ENCODE measurements at regions not wholly inside any gene's neighbourhood (a gene's known extent, or its start where the extent isn't known, plus 50 kb on each side); places are given as distances from the start of the nearest gene placed in this dataset.

DNA sequence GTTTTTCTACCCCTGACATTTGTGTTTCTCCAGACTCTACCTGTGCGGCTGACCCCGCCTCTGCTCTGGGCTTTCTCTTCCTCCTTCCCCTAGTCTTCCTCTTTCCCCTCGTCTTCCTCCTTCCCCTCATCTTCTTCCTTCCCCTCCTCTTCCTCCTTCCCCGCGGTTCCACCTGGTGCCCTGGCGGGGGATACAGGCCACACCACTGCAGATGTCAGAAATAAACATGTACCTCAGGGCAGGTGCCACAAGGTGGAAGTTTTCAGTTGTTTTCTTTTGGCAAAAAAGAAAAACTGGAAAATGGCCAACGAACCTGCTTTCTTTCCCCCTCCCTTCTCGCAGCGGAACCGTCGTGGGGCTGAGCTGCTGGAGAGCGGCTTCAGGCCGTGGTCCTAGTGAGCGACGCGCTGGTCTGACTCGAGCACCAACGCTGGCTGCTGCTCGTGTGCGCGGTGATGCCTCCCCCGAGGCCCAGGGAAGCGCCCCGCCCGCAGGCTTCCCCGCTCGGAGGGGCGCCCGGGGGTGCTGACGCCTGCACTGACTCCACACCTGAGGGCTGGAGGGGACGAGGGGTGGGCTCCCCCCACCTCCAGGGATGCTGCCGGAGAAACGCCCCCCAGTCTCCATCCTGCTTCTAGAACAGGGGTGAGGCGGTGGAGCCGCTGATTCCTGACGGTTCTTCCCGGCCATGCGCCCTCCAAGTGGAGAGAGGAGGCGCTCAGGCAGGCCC lies 83.7 kb upstream of the ZNF516 start:
- no peaks in the 10 kb centered on the region for H3K4me1 ChIP-seq (ENCODE audit: control insufficient read depth, insufficient read depth, low read length)
- no peaks in the 10 kb centered on the region for H3K27me3 ChIP-seq (ENCODE audit: control insufficient read depth, insufficient read depth, low read length)
- no peaks in the 10 kb centered on the region for H3K9me3 ChIP-seq (ENCODE audit: control insufficient read depth, insufficient read depth, low read length)
- no CpG with 5 or more reads among the region's 39 CpGs for WGBS (ENCODE audit: insufficient coverage, insufficient read length)
- DNase-seq (ENCODE audit: low read depth, low spot score), result no peak
- no peaks in the 10 kb centered on the region for H3K36me3 ChIP-seq (ENCODE audit: control insufficient read depth, insufficient read depth, low read length)
- no peak overlapping the region for H3K4me3 ChIP-seq (ENCODE audit: low read length)
- H3K27ac ChIP-seq (ENCODE audit: low read length), result no peak overlapping the region

DNA sequence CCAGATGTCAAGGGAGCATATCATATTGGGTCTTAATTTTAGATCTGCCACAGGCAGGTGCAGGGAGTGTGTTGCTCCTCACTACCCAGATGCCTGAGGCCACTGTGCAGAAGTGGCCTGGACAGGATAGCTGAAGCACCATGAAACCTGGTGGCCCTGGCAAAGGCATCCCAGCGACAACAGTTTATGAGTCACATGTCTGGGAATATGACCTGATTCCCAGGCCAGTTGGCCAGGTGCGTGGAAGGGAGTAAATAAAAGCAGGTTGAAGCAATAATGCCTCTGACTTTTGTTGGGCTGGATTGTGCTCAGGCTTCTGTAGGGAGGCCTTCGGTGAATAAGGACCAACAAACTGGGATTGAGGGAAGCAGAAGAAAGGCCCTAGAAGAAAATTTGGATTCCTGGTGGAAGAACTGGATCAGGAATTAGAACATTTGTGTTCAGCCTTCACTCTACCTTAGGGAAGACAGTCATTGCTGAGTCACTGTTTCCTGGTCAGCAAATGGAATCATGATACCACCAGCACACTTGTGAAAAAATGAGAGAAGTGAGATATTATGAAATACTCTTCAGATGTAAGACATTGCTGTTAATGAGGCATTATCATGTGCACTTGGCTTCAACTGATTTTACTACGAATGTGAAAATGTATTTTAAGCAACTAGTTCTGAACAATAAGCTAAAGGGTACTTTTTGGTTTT lies 78.4 kb upstream of the ZNF516 start:
- H3K4me3 ChIP-seq (ENCODE audit: low read length), result no peak overlapping the region

DNA sequence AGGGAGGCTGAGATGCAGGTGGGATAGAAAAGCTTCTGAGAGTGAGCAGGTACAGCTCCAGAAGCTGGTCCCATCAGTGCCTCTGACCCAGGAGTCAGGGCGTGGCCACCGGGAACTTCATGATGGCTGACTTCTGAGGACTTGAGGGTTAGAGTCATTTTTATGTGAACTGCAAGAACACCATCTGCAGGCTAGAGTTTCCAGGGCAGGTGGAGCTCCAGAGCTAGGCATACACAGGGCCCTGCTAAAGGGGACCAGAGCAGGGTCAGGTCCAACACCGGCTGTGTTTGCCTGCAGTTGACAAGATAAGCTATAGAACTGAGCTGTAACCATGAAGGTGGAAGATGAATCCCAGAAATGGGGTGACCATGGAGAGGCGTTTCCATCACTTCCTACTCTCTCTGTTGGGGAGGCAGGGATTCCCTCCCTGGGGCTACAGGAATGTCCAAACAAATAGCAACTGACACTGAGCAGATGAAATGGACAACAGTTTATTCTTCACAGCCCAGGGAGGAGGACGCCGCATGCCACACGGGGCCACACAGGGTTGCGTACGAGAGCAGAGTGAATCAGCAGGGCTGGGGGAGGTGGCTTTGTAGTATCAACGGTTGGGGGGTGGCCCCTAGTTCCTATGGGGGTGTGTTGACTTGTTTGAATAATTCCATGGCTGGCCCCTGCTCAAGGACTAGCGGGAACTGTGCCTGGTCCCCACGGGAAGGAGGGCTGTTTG lies 77.6 kb upstream of the ZNF516 start:
- Histone ChIP-seq H3K36me3 (ENCODE audit: control insufficient read depth, insufficient read depth, low read length) (no peaks in the 10 kb centered on the region), H3K4me1 (ENCODE audit: control insufficient read depth, insufficient read depth, low read length) (no peaks in the 10 kb centered on the region), H3K9me3 (ENCODE audit: control insufficient read depth, insufficient read depth, low read length) (no peaks in the 10 kb centered on the region), H3K4me3 (ENCODE audit: low read length) (no peak overlapping the region), H3K27ac (ENCODE audit: low read length) (no peak overlapping the region), H3K27me3 (ENCODE audit: control insufficient read depth, insufficient read depth, low read length) (no peaks in the 10 kb centered on the region)
- DNase-seq (ENCODE audit: low read depth, low spot score), result no peak
- no CpG with 5 or more reads among the region's 12 CpGs for WGBS (ENCODE audit: insufficient coverage, insufficient read length)

More for the DNA sequence above, 78.4 kb upstream of the ZNF516 start:
- Histone ChIP-seq H3K27ac (ENCODE audit: low read length) (no peak overlapping the region), H3K36me3 (ENCODE audit: control insufficient read depth, insufficient read depth, low read length) (no peaks in the 10 kb centered on the region), H3K9me3 (ENCODE audit: control insufficient read depth, insufficient read depth, low read length) (no peaks in the 10 kb centered on the region), H3K27me3 (ENCODE audit: control insufficient read depth, insufficient read depth, low read length) (no peaks in the 10 kb centered on the region), H3K4me1 (ENCODE audit: control insufficient read depth, insufficient read depth, low read length) (no peaks in the 10 kb centered on the region)
- DNase-seq (ENCODE audit: low read depth, low spot score), result no peak
- WGBS (ENCODE audit: insufficient coverage, insufficient read length), result no CpG with 5 or more reads among the region's 4 CpGs

DNA sequence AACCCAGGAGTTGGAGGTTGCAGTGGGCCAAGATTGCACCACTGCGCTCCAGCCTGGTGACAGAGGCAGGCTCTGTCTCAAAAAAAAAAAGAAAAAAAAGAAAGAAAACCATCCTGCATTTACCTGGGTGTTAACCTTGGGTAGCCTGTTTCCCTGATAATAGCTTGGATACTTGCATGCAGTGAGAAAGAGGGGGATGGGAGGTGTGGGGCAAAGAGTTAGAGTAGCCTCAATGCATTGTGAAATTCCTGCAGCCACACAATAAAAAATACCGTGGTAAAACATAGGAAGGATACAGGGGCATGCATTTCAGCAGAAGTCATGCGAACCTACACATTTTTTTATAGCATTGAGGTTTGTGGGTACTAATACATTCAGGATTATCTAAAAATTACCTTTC lies 76.6 kb upstream of the ZNF516 start:
- WGBS (ENCODE audit: insufficient coverage, insufficient read length), result no CpG with 5 or more reads among the region's 3 CpGs
- H3K27me3 ChIP-seq (ENCODE audit: control insufficient read depth, insufficient read depth, low read length), result no peaks in the 10 kb centered on the region
- H3K36me3 ChIP-seq (ENCODE audit: control insufficient read depth, insufficient read depth, low read length), result no peaks in the 10 kb centered on the region
- H3K9me3 ChIP-seq (ENCODE audit: control insufficient read depth, insufficient read depth, low read length), result no peaks in the 10 kb centered on the region
- no peak overlapping the region for H3K4me3 ChIP-seq (ENCODE audit: low read length)
- DNase-seq (ENCODE audit: low read depth, low spot score), result no peak
- no peak overlapping the region for H3K27ac ChIP-seq (ENCODE audit: low read length)
- no peaks in the 10 kb centered on the region for H3K4me1 ChIP-seq (ENCODE audit: control insufficient read depth, insufficient read depth, low read length)

DNA sequence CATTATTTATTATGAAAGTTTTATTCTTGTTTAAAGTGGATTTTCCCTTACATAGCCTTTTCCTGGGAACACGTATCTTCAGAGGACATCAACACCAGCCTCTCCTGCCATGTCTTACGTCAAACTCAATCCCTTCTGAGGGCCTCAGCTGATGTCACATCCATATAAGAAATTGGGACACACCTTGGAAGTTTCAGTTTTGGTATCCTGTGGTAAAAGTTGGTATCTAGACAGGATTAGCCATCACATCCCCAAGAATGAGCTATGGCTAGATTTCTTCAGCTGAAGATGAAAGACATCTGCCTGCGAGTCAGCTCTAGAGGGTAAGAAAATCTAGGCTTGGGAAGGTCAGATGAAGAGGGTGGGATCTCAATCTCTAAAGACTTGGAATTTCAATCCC lies 75.8 kb upstream of the ZNF516 start:
- H3K27ac ChIP-seq (ENCODE audit: low read length), result no peak overlapping the region
- H3K4me3 ChIP-seq (ENCODE audit: low read length), result no peak overlapping the region
- H3K4me1 ChIP-seq (ENCODE audit: control insufficient read depth, insufficient read depth, low read length), result no peaks in the 10 kb centered on the region
- H3K9me3 ChIP-seq (ENCODE audit: control insufficient read depth, insufficient read depth, low read length), result no peaks in the 10 kb centered on the region
- H3K36me3 ChIP-seq (ENCODE audit: control insufficient read depth, insufficient read depth, low read length), result no peaks in the 10 kb centered on the region
- no peaks in the 10 kb centered on the region for H3K27me3 ChIP-seq (ENCODE audit: control insufficient read depth, insufficient read depth, low read length)
- DNase-seq (ENCODE audit: low read depth, low spot score), result no peak
- WGBS (ENCODE audit: insufficient coverage, insufficient read length), result no CpG with 5 or more reads among the region's 3 CpGs

DNA sequence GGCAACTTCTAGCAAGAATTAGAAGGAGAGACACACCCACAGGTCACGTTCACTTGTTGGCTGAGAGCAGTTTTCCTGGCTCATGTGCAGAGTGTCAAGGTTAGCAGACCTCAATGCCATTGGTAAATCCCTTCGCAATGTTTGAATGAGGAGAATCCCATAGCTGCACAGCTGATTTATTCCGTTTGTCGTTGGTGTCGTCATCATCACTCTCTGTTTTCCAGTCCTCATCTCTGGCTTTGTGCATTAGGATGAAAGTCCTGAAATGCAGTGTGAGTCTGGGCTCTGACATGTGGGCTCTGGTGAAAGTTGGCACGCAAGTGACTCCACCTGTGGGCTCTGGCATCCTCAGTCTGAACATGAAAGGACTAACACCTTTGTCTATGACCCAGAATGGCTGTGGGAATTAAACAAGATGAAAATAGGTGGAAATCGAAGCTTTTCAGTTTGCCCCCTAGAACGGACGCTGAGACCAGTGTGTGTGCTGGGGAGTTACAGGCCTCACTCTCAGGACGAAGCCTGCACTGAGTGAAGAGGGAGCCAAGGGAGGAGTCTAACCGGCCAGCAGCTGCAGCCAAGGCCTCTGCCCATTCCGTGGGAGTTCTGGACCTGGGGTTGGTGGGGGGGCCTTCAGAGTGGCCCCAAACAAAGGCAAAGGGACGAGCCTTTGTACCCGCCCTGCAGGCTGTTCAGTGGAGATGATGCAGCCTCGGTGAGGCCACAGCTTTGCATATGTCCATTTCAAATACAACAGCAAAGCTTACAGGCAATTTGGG lies 74.8 kb upstream of the ZNF516 start:
- no peak for DNase-seq (ENCODE audit: low read depth, low spot score)
- H3K27me3 ChIP-seq (ENCODE audit: control insufficient read depth, insufficient read depth, low read length), result no peaks in the 10 kb centered on the region
- H3K36me3 ChIP-seq (ENCODE audit: control insufficient read depth, insufficient read depth, low read length), result no peaks in the 10 kb centered on the region
- no CpG with 5 or more reads among the region's 15 CpGs for WGBS (ENCODE audit: insufficient coverage, insufficient read length)
- no peaks in the 10 kb centered on the region for H3K4me1 ChIP-seq (ENCODE audit: control insufficient read depth, insufficient read depth, low read length)
- H3K4me3 ChIP-seq (ENCODE audit: low read length), result no peak overlapping the region
- no peaks in the 10 kb centered on the region for H3K9me3 ChIP-seq (ENCODE audit: control insufficient read depth, insufficient read depth, low read length)
- H3K27ac ChIP-seq (ENCODE audit: low read length), result no peak overlapping the region

DNA sequence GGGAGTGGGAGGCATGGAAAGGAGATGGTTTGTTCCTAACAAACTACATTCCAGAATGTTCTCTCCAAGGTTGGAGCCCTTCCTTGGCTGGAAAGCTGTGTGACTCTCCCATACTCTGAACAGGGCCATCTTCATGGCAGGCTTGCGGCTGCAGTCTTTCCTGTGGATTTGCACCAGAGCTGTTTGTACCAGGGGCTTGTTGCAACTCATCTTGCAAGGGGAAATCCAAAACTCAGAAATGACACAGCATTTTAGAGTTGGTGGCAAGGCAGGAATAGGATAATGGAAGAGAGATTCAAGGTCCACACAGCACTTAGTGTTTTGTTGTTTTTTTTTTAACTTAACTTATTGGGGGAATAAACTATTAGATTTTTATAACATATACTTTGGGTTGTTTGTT lies 73.7 kb upstream of the ZNF516 start:
- Histone ChIP-seq H3K27ac (ENCODE audit: low read length) (no peak overlapping the region), H3K9me3 (ENCODE audit: control insufficient read depth, insufficient read depth, low read length) (no peaks in the 10 kb centered on the region), H3K27me3 (ENCODE audit: control insufficient read depth, insufficient read depth, low read length) (no peaks in the 10 kb centered on the region), H3K4me1 (ENCODE audit: control insufficient read depth, insufficient read depth, low read length) (no peaks in the 10 kb centered on the region; the same call in 1 of the 2 replicates), H3K36me3 (ENCODE audit: control insufficient read depth, insufficient read depth, low read length) (no peaks in the 10 kb centered on the region), H3K4me3 (ENCODE audit: low read length) (no peak overlapping the region)
- no peak for DNase-seq (ENCODE audit: low read depth, low spot score)
- WGBS (ENCODE audit: insufficient coverage, insufficient read length), result no CpG with 5 or more reads among the region's 1 CpG

DNA sequence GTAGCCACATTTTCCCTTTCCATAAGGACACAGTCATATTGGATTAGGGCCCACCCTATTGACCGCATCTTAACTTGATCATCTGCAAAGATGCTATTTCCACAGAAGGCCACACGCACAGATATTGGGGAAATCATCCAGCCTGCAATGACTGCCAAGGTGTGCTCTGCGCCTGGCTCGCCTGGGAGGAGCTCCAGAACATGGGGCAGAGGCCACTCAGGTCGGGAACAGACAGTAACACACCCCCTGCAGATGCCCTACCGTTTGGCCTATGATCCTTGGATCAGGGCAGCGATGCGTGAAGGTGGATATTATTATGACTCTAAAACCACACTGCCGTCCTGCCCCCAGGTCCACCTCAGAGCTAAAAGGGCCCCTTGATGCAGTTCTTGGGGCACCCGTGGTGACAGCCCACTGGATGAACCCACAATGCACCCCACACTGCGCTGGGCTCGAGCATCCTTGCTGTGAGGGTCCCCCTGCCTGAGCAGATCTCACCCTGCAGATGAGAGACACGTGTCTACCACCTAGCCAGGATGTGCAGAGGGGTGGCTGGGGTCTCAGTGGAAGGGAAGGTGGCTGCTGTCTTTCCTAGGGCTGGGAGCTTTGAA lies 72.9 kb upstream of the ZNF516 start:
- Histone ChIP-seq H3K27me3 (ENCODE audit: control insufficient read depth, insufficient read depth, low read length) (no peaks in the 10 kb centered on the region), H3K9me3 (ENCODE audit: control insufficient read depth, insufficient read depth, low read length) (no peaks in the 10 kb centered on the region), H3K4me1 (ENCODE audit: control insufficient read depth, insufficient read depth, low read length) (no peaks in the 10 kb centered on the region; the same call in 1 of the 2 replicates), H3K27ac (ENCODE audit: low read length) (no peak overlapping the region), H3K36me3 (ENCODE audit: control insufficient read depth, insufficient read depth, low read length) (no peaks in the 10 kb centered on the region), H3K4me3 (ENCODE audit: low read length) (no peak overlapping the region)
- DNase-seq (ENCODE audit: low read depth, low spot score), result no peak
- WGBS (ENCODE audit: insufficient coverage, insufficient read length), result no CpG with 5 or more reads among the region's 13 CpGs

DNA sequence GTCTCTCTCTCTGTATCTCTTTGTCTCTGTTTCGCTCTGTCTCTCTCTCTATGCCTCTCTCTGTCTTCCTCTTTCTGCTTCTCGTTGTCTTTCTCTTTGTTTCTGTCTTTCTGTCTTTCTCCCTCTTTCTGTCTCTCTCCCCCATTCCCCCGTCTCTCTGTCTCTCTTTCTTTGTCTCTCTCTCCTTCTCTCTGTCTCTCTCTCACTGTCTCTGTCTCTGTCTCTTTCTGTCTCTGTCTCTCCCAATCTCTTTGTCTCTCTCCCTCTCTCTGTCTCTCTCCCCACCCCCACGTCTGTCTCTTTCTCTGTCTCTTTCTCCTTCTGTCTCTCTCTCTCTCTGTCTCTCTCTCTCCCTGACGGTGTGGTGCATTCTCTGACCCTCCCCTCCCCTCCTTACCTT lies 71.9 kb upstream of the ZNF516 start:
- no peak for DNase-seq (ENCODE audit: low read depth, low spot score)
- H3K9me3 ChIP-seq (ENCODE audit: control insufficient read depth, insufficient read depth, low read length), result no peaks in the 10 kb centered on the region
- no peaks in the 10 kb centered on the region for H3K36me3 ChIP-seq (ENCODE audit: control insufficient read depth, insufficient read depth, low read length)
- WGBS (ENCODE audit: insufficient coverage, insufficient read length), result no CpG with 5 or more reads among the region's 5 CpGs
- no peak overlapping the region for H3K4me3 ChIP-seq (ENCODE audit: low read length)
- H3K27ac ChIP-seq (ENCODE audit: low read length), result no peak overlapping the region
- H3K4me1 ChIP-seq (ENCODE audit: control insufficient read depth, insufficient read depth, low read length), result no peaks in the 10 kb centered on the region; the same call in 1 of the 2 replicates
- no peaks in the 10 kb centered on the region for H3K27me3 ChIP-seq (ENCODE audit: control insufficient read depth, insufficient read depth, low read length)

Measured in iPS DF 6.9 (cell line).